Esophagus muscularis mucosa (tissue), 4 donors: ENCODE measurements at regions not wholly inside any gene's neighbourhood (a gene's known extent, or its start where the extent isn't known, plus 50 kb on each side); places are given as distances from the start of the nearest gene placed in this dataset.

Experiments used
- CTCF ChIP-seq, 3 experiments: fragments of 200-600 bp in 2 of 3; fragments of 450-650 bp in 1 of 3; sonication (generic) in 2 of 3; IDR thresholded peaks; one replicate each; pipeline ENCODE4 v1.5.1; 2017 to 2019; ENCODE audit warnings: antibody characterized with exemption in 3 of 3, mild to moderate bottlenecking in 2 of 3, moderate library complexity in 1 of 3
- EP300 ChIP-seq: sonication (generic); formaldehyde crosslinking; IDR thresholded peaks from one replicate; pipeline ENCODE4 v1.6.1; 2017; ENCODE audit warnings: antibody characterized with exemption
- POLR2A ChIP-seq: fragments of 450-650 bp; IDR thresholded peaks from one replicate; pipeline ENCODE4 v1.6.1; 2017; ENCODE audit warnings: antibody characterized with exemption, moderate library complexity, mild to moderate bottlenecking, low read depth
- POLR2AphosphoS5 ChIP-seq, 2 donors: sonication (generic); formaldehyde crosslinking; IDR thresholded peaks; one replicate each; pipeline ENCODE4 v1.6.1; 2017; ENCODE audit warnings: antibody characterized with exemption in 2 of 2

DNA sequence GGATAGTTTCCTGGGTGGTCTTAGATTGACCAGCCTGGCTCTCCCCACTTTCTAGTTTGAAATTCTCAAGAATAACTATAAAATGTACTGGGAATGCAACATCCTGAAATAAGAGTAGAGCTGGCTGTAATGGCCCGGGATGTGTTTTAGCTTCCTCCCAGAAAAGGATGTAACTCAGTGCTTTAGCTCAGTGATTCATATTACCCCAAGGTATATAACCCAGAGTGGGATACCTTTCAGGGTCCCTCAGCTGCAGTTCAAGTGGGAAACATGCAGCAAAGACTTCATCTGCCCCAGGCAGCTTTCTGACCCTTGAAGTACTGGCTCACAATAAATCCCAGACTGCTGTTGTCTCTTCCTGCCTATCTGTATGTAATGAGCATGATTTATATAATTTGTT is 666.7 kb upstream of the KCND2 start:
- TF ChIP-seq CTCF (IDR thresholded peaks at IDR 0.05), result no peak
- no peak for TF ChIP-seq POLR2A
- TF ChIP-seq EP300, result no peak
- TF ChIP-seq POLR2AphosphoS5 (IDR thresholded peaks at IDR 0.05), result no peak
